K562 (cell line): ENCODE measurements at regions not wholly inside any gene's neighbourhood (a gene's known extent, or its start where the extent isn't known, plus 50 kb on each side); places are given as distances from the start of the nearest gene placed in this dataset.
"Not testable (repeated sequence)": the region's sequence is repeated elsewhere in the genome, so short reads cannot be mapped to it uniquely, and the experiment has no call there.

ENCODE experiments used
- ATAC-seq: fragments of 200-7000 bp; cut with Tn5 transposase; 3 replicates; pipeline ENCODE4 v1.9.1; 2020; ENCODE audit warnings: moderate library complexity
- BruUV-seq: library from RNA; stranded (reverse); fragments of 400-500 nt; replicated peaks from 2 replicates; lab custom pipeline; 2021; lab: Mats Ljungman, UMichigan
- CTCF ChIA-PET: fragments of 300-600 bp; formaldehyde crosslinking; extraction: SDS; loops from one replicate; lab custom pipeline; 2021; ENCODE audit warnings: low intra/inter-chr PET ratio; lab: Yijun Ruan, JAX
- POLR2A ChIA-PET: fragments of 300-600, 350-650 bp; sonication (Branson Sonifier 250); formaldehyde crosslinking; extraction: SDS; loops from one replicate; lab custom pipeline; 2021; ENCODE audit warnings: antibody characterized with exemption, inconsistent platforms; lab: Yijun Ruan, JAX
- DNase-seq, 4 experiments: peaks; one replicate each; pipeline versions ENCODE4 v3.0.0 to v3.0.0-alpha.2; 2011 to 2018; ENCODE audit warnings: low spot score in 3 of 4, mixed read lengths in 3 of 4; ENCODE audit errors: extremely low read depth in 1 of 4
- FAIRE-seq: peaks from 2 replicates; lab custom pipeline; 2011; peaks lifted over from hg19 to GRCh38; lab: Jason Lieb, UNC
- H2AFZ ChIP-seq: 2 replicates; pipeline ENCODE4 v1.6.0; 2011; ENCODE audit warnings: low read depth, low read length, control low read depth, inconsistent platforms
- H3K27ac ChIP-seq: fragments of 200-600 bp; 3 replicates; pipeline ENCODE4 v1.8.0; 2011; ENCODE audit warnings: low read depth, mild to moderate bottlenecking, control low read depth, inconsistent platforms, low read length, moderate library complexity, mixed read lengths; ENCODE audit errors: extremely low read depth
- H3K27me3 ChIP-seq, 2 experiments: fragments of 300-600 bp in 1 of 2; 2 replicates in 1 of 2; 3 replicates in 1 of 2; pipeline versions ENCODE4 v1.6.0 to v1.8.0; 2011; ENCODE audit warnings: inconsistent platforms in 2 of 2, low read length in 2 of 2, mild to moderate bottlenecking in 1 of 2, mixed read lengths in 1 of 2, moderate library complexity in 1 of 2; ENCODE audit not compliant: control insufficient read depth in 2 of 2, insufficient read depth in 2 of 2
- H3K36me3 ChIP-seq: fragments of 300-600 bp; 3 replicates; pipeline ENCODE4 v1.8.0; 2011; ENCODE audit warnings: mild to moderate bottlenecking, low read length, inconsistent platforms; ENCODE audit not compliant: control insufficient read depth, insufficient read depth
- H3K4me1 ChIP-seq, 2 experiments: fragments of 200-600 bp in 1 of 2; replicated peaks in 1 of 2; 2 replicates in 1 of 2; 3 replicates in 1 of 2; pipeline versions ENCODE4 v1.5.1 to v1.8.0; 2011; ENCODE audit warnings: inconsistent platforms in 2 of 2, low read length in 2 of 2, mild to moderate bottlenecking in 1 of 2, mixed read lengths in 1 of 2, moderate library complexity in 1 of 2; ENCODE audit not compliant: control insufficient read depth in 2 of 2, insufficient read depth in 2 of 2
- H3K4me2 ChIP-seq: 2 replicates; pipeline ENCODE4 v1.6.1; 2011; ENCODE audit warnings: low read length, control low read depth, inconsistent platforms, mixed read lengths; ENCODE audit not compliant: insufficient read depth
- H3K4me3 ChIP-seq: fragments of 200-600 bp; sonication (generic), shearing (Covaris generic); 2 replicates; pipeline ENCODE4 v1.5.1; 2016; ENCODE audit warnings: control low read depth, inconsistent platforms
- H3K79me2 ChIP-seq: fragments of 200-600 bp; 3 replicates; pipeline ENCODE4 v1.8.0; 2011; ENCODE audit warnings: low read length, inconsistent platforms; ENCODE audit not compliant: control insufficient read depth, insufficient read depth
- H3K9ac ChIP-seq, 2 experiments: 2 replicates each; pipeline versions ENCODE4 v1.6.0 to v1.6.1; 2011; ENCODE audit warnings: low read depth in 2 of 2, low read length in 2 of 2, control low read depth in 1 of 2, inconsistent platforms in 1 of 2, mild to moderate bottlenecking in 1 of 2, mixed read lengths in 1 of 2; ENCODE audit not compliant: insufficient read depth in 1 of 2
- H3K9me1 ChIP-seq: one replicate; pipeline ENCODE4 v1.6.0; 2011; ENCODE audit warnings: inconsistent platforms, mild to moderate bottlenecking, low read length, moderate library complexity; ENCODE audit not compliant: control insufficient read depth, insufficient read depth
- H3K9me3 ChIP-seq: replicated peaks from 2 replicates; pipeline ENCODE4 v1.5.1; 2011; ENCODE audit warnings: low read depth, low read length, inconsistent platforms; ENCODE audit not compliant: control insufficient read depth, insufficient read depth
- H4K20me1 ChIP-seq: replicated peaks from 2 replicates; pipeline ENCODE4 v1.6.1; 2011; ENCODE audit warnings: low read length, inconsistent platforms, mixed read lengths; ENCODE audit not compliant: control insufficient read depth, insufficient read depth
- ARID3A ChIP-seq: IDR thresholded peaks from 2 replicates; pipeline ENCODE4 v1.6.1; 2012; ENCODE audit warnings: low read depth, low read length, improper control_type of control experiment, borderline replicate concordance
- C11orf30 ChIP-seq: fragments of 450-650 bp; IDR thresholded peaks from 2 replicates; pipeline ENCODE4 v1.6.1; 2016; ENCODE audit warnings: low read depth, mild to moderate bottlenecking
- MAFF ChIP-seq: IDR thresholded peaks from 2 replicates; pipeline ENCODE4 v1.6.1; 2012; ENCODE audit warnings: low read length, improper control_type of control experiment
- MAFG ChIP-seq: fragments of 450-650 bp; conservative IDR thresholded peaks from 2 replicates; pipeline ENCODE4 v1.6.1; 2016; ENCODE audit warnings: missing genetic modification characterization, missing compliant biosample characterization
- NFIC ChIP-seq: fragments of 450-650 bp; IDR thresholded peaks from 2 replicates; pipeline ENCODE4 v1.6.1; 2017; ENCODE audit warnings: mild to moderate bottlenecking, inconsistent platforms
- SRSF3 ChIP-seq: fragments of 200-400 bp; formaldehyde crosslinking; IDR thresholded peaks from 2 replicates; pipeline ENCODE4 v1.6.1; 2016; ENCODE audit warnings: mild to moderate bottlenecking, low read length, moderate library complexity; ENCODE audit not compliant: insufficient read depth
- THAP7 ChIP-seq: fragments of 250-450 bp; sonication (Bioruptor Pico); IDR thresholded peaks from 2 replicates; pipeline ENCODE4 v1.5.0; 2021
- WGBS: fragments of 100-300 bp; shearing (Covaris generic); methylation state at CpG from one replicate; pipeline ENCODE4 v1.1.6; 2016; ENCODE audit warnings: low coverage, mixed read lengths; ENCODE audit not compliant: insufficient coverage; ENCODE audit errors: missing lambda C conversion rate; 5-methylcytosine and 5-hydroxymethylcytosine counted together
- in situ Hi-C: fragments of 300-500 bp; cut with MboI; formaldehyde crosslinking; loops from 4 replicates; pipeline ENCODE4 v1.15.0; 2018; ENCODE audit warnings: inconsistent platforms, mixed read lengths
- intact Hi-C: fragments of 100-400 bp; cut with micrococcal nuclease; formaldehyde crosslinking; loops from 2 replicates; pipeline ENCODE4 v1.14.2; 2022

- CTCF ChIA-PET, H3K4me1 ChIP-seq, H3K9me3 ChIP-seq, H2AFZ ChIP-seq, H4K20me1 ChIP-seq, H3K9me1 ChIP-seq, POLR2A ChIA-PET, FAIRE-seq, intact Hi-C loops, H3K4me2 ChIP-seq, H3K79me2 ChIP-seq, H3K36me3 ChIP-seq, H3K27ac ChIP-seq, in situ Hi-C loops, ATAC-seq, BruUV-seq, H3K4me3 ChIP-seq, H3K9ac ChIP-seq, DNase-seq: not testable (repeated sequence)
- peaks cover 8 to 13% of the 10 kb centered on the region in 2 experiments; a peak in 4 of 5 replicates for H3K27me3 ChIP-seq
- 3% methylated on average over 3 of the region's 3 CpGs for WGBS
Observed at GRCh38 chr18:22602456-22602855, 184.7 kb upstream of the CTAGE1 start.

GRCh38 chr18:22603902-22604301 lies 186.2 kb upstream of the CTAGE1 start:
- DNase-seq (no peak), ATAC-seq (no peak), FAIRE-seq (no peak)
- TF ChIP-seq MAFF (peak; percentile 35; the same call in 1 of the 2 replicates), SRSF3 (no peak), NFIC (no peak), C11orf30 (peak; percentile 10; the same call in 1 of the 2 replicates), ARID3A (no peak), THAP7 (CRISPR knock-in tag) (no peak), MAFG (tag) (0 out of 2 replicates have a peak, but pooled peaks have one; percentile 25)
- Histone ChIP-seq H4K20me1 (no peaks in the 10 kb centered on the region), H3K4me2 (no peak overlapping the region), H3K9me3 (no peaks in the 10 kb centered on the region), H3K9me1 (no peaks in the 10 kb centered on the region), H3K79me2 (no peaks in the 10 kb centered on the region), H3K4me1 (no peaks in the 10 kb centered on the region), H3K4me3 (no peak overlapping the region), H3K27ac (no peak overlapping the region), H3K36me3 (no peaks in the 10 kb centered on the region), H3K9ac (no peak overlapping the region), H3K27me3 (peaks cover 8 to 21% of the 10 kb centered on the region in 2 experiments; a peak in 4 of 5 replicates), H2AFZ (no peak overlapping the region)
- intact Hi-C loops, result no loop called here
- no TSS peak for BruUV-seq
- ChIA-PET CTCF (no interaction called here), POLR2A (interaction anchor here (0.8 kb wide), 1 partner anchor 584 kb away, joined by 4 read pairs; no protein-coding TSS in a partner anchor)
- in situ Hi-C loops, result no loop called here
